Peyer's patch (tissue), 4 donors: ENCODE measurements at regions not wholly inside any gene's neighbourhood (a gene's known extent, or its start where the extent isn't known, plus 50 kb on each side); places are given as distances from the start of the nearest gene placed in this dataset.

Experiments used
- CTCF ChIP-seq, 6 experiments: fragments of 450-650 bp in 4 of 6; fragments of 200-600 bp in 2 of 6; sonication (generic) in 1 of 6; IDR thresholded peaks; one replicate each; pipeline ENCODE4 v1.5.1; 2017 to 2019; ENCODE audit warnings: antibody characterized with exemption in 6 of 6, mild to moderate bottlenecking in 3 of 6, moderate library complexity in 1 of 6
- POLR2A ChIP-seq, 2 donors: fragments of 450-650 bp; IDR thresholded peaks; one replicate each; pipeline ENCODE4 v1.5.1; 2017; ENCODE audit warnings: antibody characterized with exemption in 2 of 2, mild to moderate bottlenecking in 2 of 2, moderate library complexity in 2 of 2

GRCh38 chr6:99186417-99186816 is 163.1 kb downstream of the FAXC start:
- TF ChIP-seq POLR2A (IDR thresholded peaks at IDR 0.05) (no peak), CTCF (IDR thresholded peaks at IDR 0.05) (no peak)
